Keratinocyte (primary cell): ENCODE measurements at regions not wholly inside any gene's neighbourhood (a gene's known extent, or its start where the extent isn't known, plus 50 kb on each side); places are given as distances from the start of the nearest gene placed in this dataset.

ENCODE experiments used
- DNase-seq: peaks from one replicate; pipeline ENCODE4 v3.0.0-alpha.2; 2011; ENCODE audit warnings: low read depth, missing footprints, low spot score
- FAIRE-seq: peaks from 2 replicates; lab custom pipeline; 2011; peaks lifted over from hg19 to GRCh38; lab: Jason Lieb, UNC
- H2AFZ ChIP-seq: 2 replicates; pipeline ENCODE4 v1.6.0; 2012; ENCODE audit warnings: low read length, control low read depth, inconsistent platforms; ENCODE audit not compliant: control insufficient read depth
- H3K27ac ChIP-seq: 2 replicates; pipeline ENCODE4 v1.5.1; 2011; ENCODE audit warnings: low read length; ENCODE audit not compliant: control insufficient read depth, insufficient read depth
- H3K27me3 ChIP-seq: 3 replicates; pipeline ENCODE4 v1.6.0; 2011; ENCODE audit warnings: low read length; ENCODE audit not compliant: control insufficient read depth, insufficient read depth; ENCODE audit errors: extremely low read depth
- H3K36me3 ChIP-seq, 2 experiments: 2 replicates in 1 of 2; 3 replicates in 1 of 2; pipeline ENCODE4 v1.5.1; 2011; ENCODE audit warnings: low read length in 2 of 2, mild to moderate bottlenecking in 1 of 2; ENCODE audit not compliant: control insufficient read depth in 2 of 2, insufficient read depth in 2 of 2; ENCODE audit errors: extremely low read depth in 1 of 2
- H3K4me1 ChIP-seq: 3 replicates; pipeline ENCODE4 v1.5.1; 2011; ENCODE audit warnings: low read length; ENCODE audit not compliant: control insufficient read depth, insufficient read depth; ENCODE audit errors: extremely low read depth
- H3K4me2 ChIP-seq: 3 replicates; pipeline ENCODE4 v1.6.0; 2011; ENCODE audit warnings: low read depth, low read length; ENCODE audit not compliant: control insufficient read depth, insufficient read depth; ENCODE audit errors: extremely low read depth
- H3K4me3 ChIP-seq, 3 experiments: fragments of 200-600 bp in 1 of 3; sonication (generic) in 1 of 3; 2 replicates in 2 of 3; 3 replicates in 1 of 3; pipeline ENCODE4 v1.5.1; 2011 to 2016; ENCODE audit warnings: low read length in 3 of 3, mild to moderate bottlenecking in 3 of 3, control low read depth in 2 of 3, inconsistent platforms in 1 of 3, low read depth in 1 of 3, mixed read lengths in 1 of 3, mixed run types in 1 of 3, moderate library complexity in 1 of 3; ENCODE audit not compliant: control insufficient read depth in 2 of 3, insufficient read depth in 2 of 3; ENCODE audit errors: extremely low read depth in 1 of 3
- H3K79me2 ChIP-seq: 2 replicates; pipeline ENCODE4 v1.6.0; 2012; ENCODE audit warnings: low read length; ENCODE audit not compliant: control insufficient read depth, insufficient read depth
- H3K9ac ChIP-seq: 3 replicates; pipeline ENCODE4 v1.6.0; 2011; ENCODE audit warnings: low read length; ENCODE audit not compliant: control insufficient read depth, insufficient read depth; ENCODE audit errors: extremely low read depth
- H3K9me1 ChIP-seq: 3 replicates; pipeline ENCODE4 v1.6.0; 2011; ENCODE audit warnings: low read length; ENCODE audit not compliant: control insufficient read depth, insufficient read depth; ENCODE audit errors: extremely low read depth
- H3K9me3 ChIP-seq: 2 replicates; pipeline ENCODE4 v1.5.1; 2012; ENCODE audit warnings: low read depth, low read length; ENCODE audit not compliant: control insufficient read depth
- H4K20me1 ChIP-seq: 3 replicates; pipeline ENCODE4 v1.6.0; 2011; ENCODE audit warnings: low read length; ENCODE audit not compliant: control insufficient read depth, insufficient read depth; ENCODE audit errors: extremely low read depth
- CTCF ChIP-seq, 3 experiments: IDR thresholded peaks in 1 of 3; conservative IDR thresholded peaks in 1 of 3; optimal IDR thresholded peaks in 1 of 3; 2 replicates in 2 of 3; 3 replicates in 1 of 3; pipeline versions ENCODE3 to v1.5.1; 2011; ENCODE audit warnings: low read length in 3 of 3, mild to moderate bottlenecking in 3 of 3, moderate library complexity in 2 of 3, control low read depth in 1 of 3, inconsistent platforms in 1 of 3; ENCODE audit not compliant: insufficient read depth in 2 of 3; ENCODE audit errors: extremely low read depth in 1 of 3
- EZH2 ChIP-seq: IDR thresholded peaks from one replicate; pipeline ENCODE4 v1.6.1; 2012; ENCODE audit warnings: inconsistent platforms, mild to moderate bottlenecking, low read length, moderate library complexity
- dilution Hi-C: fragments of 300-500 bp; cut with MboI; formaldehyde crosslinking; loops from one replicate; pipeline ENCODE4 v1.7.0; 2020; ENCODE audit warnings: low sequenced_read_pairs; ENCODE audit not compliant: extremely low pct_ligation_motif_present

DNA sequence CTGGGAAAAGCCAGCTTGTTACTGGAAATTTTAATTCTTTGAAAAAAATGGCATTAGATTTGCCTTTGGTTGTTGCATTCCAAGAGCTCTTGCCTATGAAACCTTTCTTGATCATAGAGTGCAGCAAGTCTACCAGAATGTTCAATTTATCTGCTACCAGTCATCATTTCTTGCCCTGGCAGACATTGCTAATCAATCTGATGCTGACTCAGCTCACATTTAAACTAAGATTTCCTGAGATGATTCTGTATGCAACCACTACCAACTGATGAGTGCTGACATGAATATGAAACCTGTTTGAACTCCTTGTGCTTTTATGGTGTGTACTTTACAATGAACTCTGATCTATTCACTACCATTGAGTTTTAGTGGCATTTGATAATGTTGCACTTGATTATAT lies 166.5 kb upstream of the SALL1 start:
- no peaks in the 10 kb centered on the region for H3K79me2 ChIP-seq
- no peak overlapping the region for H2AFZ ChIP-seq
- no peaks in the 10 kb centered on the region for H4K20me1 ChIP-seq
- no peaks in the 10 kb centered on the region for H3K4me1 ChIP-seq
- H3K36me3 ChIP-seq = no peaks in the 10 kb centered on the region
- H3K27ac ChIP-seq = no peak overlapping the region
- H3K9me1 ChIP-seq = no peaks in the 10 kb centered on the region
- H3K4me3 ChIP-seq = no peak overlapping the region
- TF ChIP-seq EZH2 = no peak
- no peak for TF ChIP-seq CTCF (optimal IDR thresholded peaks at IDR 0.05 in 1 of 3, IDR thresholded peaks at IDR 0.05 in 1 of 3, conservative IDR thresholded peaks at IDR 0.05 in 1 of 3; ENCODE audit: extremely low read depth in 1 of 3, insufficient read depth in 2 of 3, low read length in 3 of 3)
- no peaks in the 10 kb centered on the region for H3K27me3 ChIP-seq
- no peak overlapping the region for H3K9ac ChIP-seq
- FAIRE-seq (no peak), DNase-seq (no peak)
- dilution Hi-C loops = no loop called here
- peaks cover 4% of the 10 kb centered on the region for H3K9me3 ChIP-seq
- H3K4me2 ChIP-seq = no peak overlapping the region

GRCh38 chr16:51313198-51313597 lies 162.1 kb upstream of the SALL1 start:
- Histone ChIP-seq H3K36me3 (no peaks in the 10 kb centered on the region), H3K4me2 (no peak overlapping the region), H3K79me2 (no peaks in the 10 kb centered on the region), H2AFZ (peak overlapping the region; percentile 28), H3K9me1 (no peaks in the 10 kb centered on the region), H4K20me1 (no peaks in the 10 kb centered on the region), H3K27me3 (no peaks in the 10 kb centered on the region), H3K27ac (no peak overlapping the region), H3K4me3 (no peak overlapping the region), H3K9me3 (peaks cover 4% of the 10 kb centered on the region), H3K9ac (no peak overlapping the region), H3K4me1 (no peaks in the 10 kb centered on the region)
- no peak for TF ChIP-seq CTCF (optimal IDR thresholded peaks at IDR 0.05 in 1 of 3, IDR thresholded peaks at IDR 0.05 in 1 of 3, conservative IDR thresholded peaks at IDR 0.05 in 1 of 3; ENCODE audit: extremely low read depth in 1 of 3, insufficient read depth in 2 of 3, low read length in 3 of 3)
- TF ChIP-seq EZH2 = no peak
- DNase-seq (no peak), FAIRE-seq (peak; percentile 52)
- dilution Hi-C loops = no loop called here
